CD4-positive, CD25-positive, alpha-beta regulatory T cell (primary cell): ENCODE measurements at regions not wholly inside any gene's neighbourhood (a gene's known extent, or its start where the extent isn't known, plus 50 kb on each side); places are given as distances from the start of the nearest gene placed in this dataset.

ENCODE experiments used
- ATAC-seq, 2 donors: fragments of 150-1000 bp; cut with Tn5 transposase; one replicate each; pipeline ENCODE4 v1.10.0; 2021; ENCODE audit warnings: low read depth in 2 of 2, moderate number of reproducible peaks in 2 of 2, moderate library complexity in 1 of 2
- DNase-seq, 3 donors: peaks; one replicate each; pipeline versions ENCODE4 v3.0.0 to v3.0.0-alpha.2; 2012 to 2022; ENCODE audit warnings: mixed read lengths in 1 of 3
- H3K27ac ChIP-seq: one replicate; pipeline ENCODE4 v1.7.0; 2013; ENCODE audit warnings: mild to moderate bottlenecking, low read length; ENCODE audit not compliant: insufficient read depth, poor library complexity, severe bottlenecking
- H3K27me3 ChIP-seq: one replicate; pipeline ENCODE4 v1.7.0; 2013; ENCODE audit warnings: low read length; ENCODE audit not compliant: control insufficient read depth, insufficient read depth
- H3K36me3 ChIP-seq: one replicate; pipeline ENCODE4 v1.7.0; 2013; ENCODE audit warnings: mild to moderate bottlenecking, low read length, moderate library complexity; ENCODE audit not compliant: control insufficient read depth, insufficient read depth
- H3K4me1 ChIP-seq: 2 replicates; pipeline ENCODE4 v1.7.0; 2013; ENCODE audit warnings: mild to moderate bottlenecking, low read length; ENCODE audit not compliant: insufficient read depth, control insufficient read depth, poor library complexity, severe bottlenecking
- H3K4me3 ChIP-seq: one replicate; pipeline ENCODE4 v1.7.0; 2013; ENCODE audit warnings: low read depth, mild to moderate bottlenecking, low read length, moderate library complexity
- H3K9me3 ChIP-seq, 2 experiments: 1 replicate in 1 of 2; 2 replicates in 1 of 2; pipeline ENCODE4 v1.7.0; 2013; ENCODE audit warnings: low read length in 2 of 2, mild to moderate bottlenecking in 1 of 2, moderate library complexity in 1 of 2; ENCODE audit not compliant: control insufficient read depth in 2 of 2
- H3K27ac Mint-ChIP-seq, 3 donors: one replicate each; pipeline ENCODE4 v1.8.0; 2020 to 2022; ENCODE audit warnings: mild to moderate bottlenecking in 3 of 3, mixed read lengths in 3 of 3, moderate library complexity in 2 of 3
- H3K27me3 Mint-ChIP-seq: one replicate; pipeline ENCODE4 v1.8.0; 2022; ENCODE audit warnings: mild to moderate bottlenecking, mixed read lengths
- H3K36me3 Mint-ChIP-seq: one replicate; pipeline ENCODE4 v1.8.0; 2020; ENCODE audit warnings: mixed read lengths
- H3K4me1 Mint-ChIP-seq, 4 donors: one replicate each; pipeline ENCODE4 v1.8.0; 2020 to 2022; ENCODE audit warnings: mixed read lengths in 4 of 4, mild to moderate bottlenecking in 1 of 4
- H3K4me3 Mint-ChIP-seq, 4 donors: one replicate each; pipeline ENCODE4 v1.8.0; 2020 to 2022; ENCODE audit warnings: mild to moderate bottlenecking in 4 of 4, mixed read lengths in 4 of 4, moderate library complexity in 3 of 4
- H3K9me3 Mint-ChIP-seq, 7 donors: one replicate each; pipeline ENCODE4 v1.8.0; 2020 to 2022; ENCODE audit warnings: mixed read lengths in 7 of 7, mild to moderate bottlenecking in 3 of 7, moderate library complexity in 2 of 7

GRCh38 chr14:56959869-56960268, 149.6 kb upstream of the OTX2 start:
- no peaks in the 10 kb centered on the region for H3K4me1 Mint-ChIP-seq
- no peak for ATAC-seq
- Histone ChIP-seq H3K9me3 (no peaks in the 10 kb centered on the region), H3K27ac (no peak overlapping the region), H3K4me3 (no peak overlapping the region), H3K4me1 (no peaks in the 10 kb centered on the region), H3K27me3 (no peaks in the 10 kb centered on the region), H3K36me3 (no peaks in the 10 kb centered on the region)
- H3K9me3 Mint-ChIP-seq = no peaks in the 10 kb centered on the region
- DNase-seq = no peak
- no peaks in the 10 kb centered on the region for H3K36me3 Mint-ChIP-seq
- no peak overlapping the region for H3K27ac Mint-ChIP-seq
- no peaks in the 10 kb centered on the region for H3K27me3 Mint-ChIP-seq
- H3K4me3 Mint-ChIP-seq = no peak overlapping the region

GRCh38 chr14:56959121-56959520, 148.8 kb upstream of the OTX2 start:
- H3K27ac Mint-ChIP-seq = no peak overlapping the region

GRCh38 chr14:56956182-56956581, 145.9 kb upstream of the OTX2 start:
- DNase-seq (no peak), ATAC-seq (no peak)
- H3K27me3 ChIP-seq = no peaks in the 10 kb centered on the region
- no peaks in the 10 kb centered on the region for H3K9me3 ChIP-seq
- H3K36me3 ChIP-seq = no peaks in the 10 kb centered on the region
- no peaks in the 10 kb centered on the region for H3K36me3 Mint-ChIP-seq
- no peak overlapping the region for H3K27ac Mint-ChIP-seq
- no peaks in the 10 kb centered on the region for H3K4me1 ChIP-seq
- H3K4me1 Mint-ChIP-seq = no peaks in the 10 kb centered on the region
- no peaks in the 10 kb centered on the region for H3K9me3 Mint-ChIP-seq
- H3K4me3 Mint-ChIP-seq = no peak overlapping the region
- no peaks in the 10 kb centered on the region for H3K27me3 Mint-ChIP-seq
- H3K4me3 ChIP-seq = no peak overlapping the region
- H3K27ac ChIP-seq = no peak overlapping the region

More at GRCh38 chr14:56959121-56959520, 148.8 kb upstream of the OTX2 start:
- H3K36me3 ChIP-seq = no peaks in the 10 kb centered on the region
- Mint-ChIP-seq H3K36me3 (no peaks in the 10 kb centered on the region), H3K4me1 (no peaks in the 10 kb centered on the region), H3K4me3 (no peak overlapping the region), H3K9me3 (no peaks in the 10 kb centered on the region), H3K27me3 (no peaks in the 10 kb centered on the region)
- H3K27me3 ChIP-seq = no peaks in the 10 kb centered on the region
- H3K4me1 ChIP-seq = no peaks in the 10 kb centered on the region
- ATAC-seq (no peak), DNase-seq (no peak)
- no peaks in the 10 kb centered on the region for H3K9me3 ChIP-seq
- no peak overlapping the region for H3K4me3 ChIP-seq
- H3K27ac ChIP-seq = no peak overlapping the region

GRCh38 chr14:56955745-56956144, 145.5 kb upstream of the OTX2 start:
- Histone ChIP-seq H3K27ac (no peak overlapping the region), H3K4me1 (no peaks in the 10 kb centered on the region), H3K36me3 (no peaks in the 10 kb centered on the region), H3K9me3 (no peaks in the 10 kb centered on the region), H3K27me3 (no peaks in the 10 kb centered on the region), H3K4me3 (no peak overlapping the region)
- no peak overlapping the region for H3K27ac Mint-ChIP-seq
- no peak for DNase-seq
- no peak for ATAC-seq
- H3K36me3 Mint-ChIP-seq = no peaks in the 10 kb centered on the region
- H3K27me3 Mint-ChIP-seq = no peaks in the 10 kb centered on the region
- H3K4me1 Mint-ChIP-seq = no peaks in the 10 kb centered on the region
- no peak overlapping the region for H3K4me3 Mint-ChIP-seq
- H3K9me3 Mint-ChIP-seq = no peaks in the 10 kb centered on the region

- Mint-ChIP-seq H3K27me3 (no peaks in the 10 kb centered on the region), H3K4me1 (no peaks in the 10 kb centered on the region), H3K9me3 (no peaks in the 10 kb centered on the region), H3K36me3 (no peaks in the 10 kb centered on the region), H3K27ac (no peak overlapping the region), H3K4me3 (no peak overlapping the region)
- H3K36me3 ChIP-seq = no peaks in the 10 kb centered on the region
- H3K27ac ChIP-seq = no peak overlapping the region
- DNase-seq (no peak), ATAC-seq (no peak)
- no peak overlapping the region for H3K4me3 ChIP-seq
- H3K4me1 ChIP-seq = no peaks in the 10 kb centered on the region
- no peaks in the 10 kb centered on the region for H3K27me3 ChIP-seq
- H3K9me3 ChIP-seq = no peaks in the 10 kb centered on the region
These were observed 143.6 kb upstream of the OTX2 start for GRCh38 chr14:56953884-56954283.

- no peaks in the 10 kb centered on the region for H3K36me3 ChIP-seq
- H3K27ac ChIP-seq = no peak overlapping the region
- H3K27me3 ChIP-seq = no peaks in the 10 kb centered on the region
- no peaks in the 10 kb centered on the region for H3K27me3 Mint-ChIP-seq
- DNase-seq (no peak), ATAC-seq (no peak)
- no peak overlapping the region for H3K4me3 ChIP-seq
- no peak overlapping the region for H3K27ac Mint-ChIP-seq
- H3K36me3 Mint-ChIP-seq = no peaks in the 10 kb centered on the region
- H3K4me1 ChIP-seq = no peaks in the 10 kb centered on the region
- no peaks in the 10 kb centered on the region for H3K9me3 ChIP-seq
- no peaks in the 10 kb centered on the region for H3K9me3 Mint-ChIP-seq
- H3K4me3 Mint-ChIP-seq = no peak overlapping the region
- H3K4me1 Mint-ChIP-seq = no peaks in the 10 kb centered on the region
These were observed 142.6 kb upstream of the OTX2 start for GRCh38 chr14:56952766-56953473.

GRCh38 chr14:56949828-56950227, 139.5 kb upstream of the OTX2 start:
- no peaks in the 10 kb centered on the region for H3K4me1 ChIP-seq
- DNase-seq = no peak
- H3K27me3 ChIP-seq = no peaks in the 10 kb centered on the region
- H3K36me3 ChIP-seq = no peaks in the 10 kb centered on the region
- ATAC-seq = no peak
- Mint-ChIP-seq H3K36me3 (no peaks in the 10 kb centered on the region), H3K9me3 (peaks cover 0 to 2% (median 0%) of the 10 kb centered on the region in 7 donors), H3K27me3 (no peaks in the 10 kb centered on the region), H3K4me1 (no peaks in the 10 kb centered on the region), H3K4me3 (no peak overlapping the region), H3K27ac (peak overlapping the region in 1 of 3 donors; percentile 61)
- no peaks in the 10 kb centered on the region for H3K9me3 ChIP-seq
- no peak overlapping the region for H3K4me3 ChIP-seq
- no peak overlapping the region for H3K27ac ChIP-seq

- no peak for ATAC-seq
These were observed 135.0 kb upstream of the OTX2 start for GRCh38 chr14:56945291-56945690.

More at GRCh38 chr14:56945291-56945690, 135.0 kb upstream of the OTX2 start:
- H3K27ac Mint-ChIP-seq = no peak overlapping the region
- H3K9me3 Mint-ChIP-seq = peaks cover 0 to 7% (median 4%) of the 10 kb centered on the region in 7 donors
- Histone ChIP-seq H3K36me3 (no peaks in the 10 kb centered on the region), H3K4me1 (no peaks in the 10 kb centered on the region), H3K27me3 (no peaks in the 10 kb centered on the region), H3K27ac (no peak overlapping the region), H3K9me3 (peaks cover 0 to 2% of the 10 kb centered on the region in 2 experiments), H3K4me3 (no peak overlapping the region)
- H3K27me3 Mint-ChIP-seq = no peaks in the 10 kb centered on the region
- H3K36me3 Mint-ChIP-seq = no peaks in the 10 kb centered on the region
- H3K4me3 Mint-ChIP-seq = no peak overlapping the region
- no peak for DNase-seq
- no peaks in the 10 kb centered on the region for H3K4me1 Mint-ChIP-seq
